CD4-positive, alpha-beta T cell (primary cell): ENCODE measurements at regions not wholly inside any gene's neighbourhood (a gene's known extent, or its start where the extent isn't known, plus 50 kb on each side); places are given as distances from the start of the nearest gene placed in this dataset.

Experiments
- ATAC-seq: fragments of 200-7000 bp; cut with Tn5 transposase; one replicate; pipeline ENCODE4 v1.10.0; 2022; ENCODE audit warnings: mild to moderate bottlenecking; ENCODE audit not compliant: poor library complexity
- CTCF ChIA-PET: fragments of 350-600 bp; sonication (Branson Sonifier 250); formaldehyde crosslinking; loops from one replicate; lab custom pipeline; 2021; ENCODE audit warnings: antibody characterized with exemption, inconsistent platforms; lab: Charles Lee
- POLR2A ChIA-PET: fragments of 350-600 bp; sonication (Branson Sonifier 250); formaldehyde crosslinking; loops from one replicate; lab custom pipeline; 2021; ENCODE audit warnings: antibody characterized with exemption, inconsistent platforms; lab: Charles Lee
- DNase-seq, 14 experiments: peaks; one replicate each; pipeline ENCODE4 v3.0.0-alpha.2; 2013 to 2020; ENCODE audit warnings: mixed read lengths in 2 of 14
- H3K27ac ChIP-seq, 2 donors: one replicate each; pipeline versions ENCODE4 v1.5.1 to v1.7.0; 2013; ENCODE audit warnings: low read length in 2 of 2, low read depth in 1 of 2, mild to moderate bottlenecking in 1 of 2
- H3K27me3 ChIP-seq, 2 experiments: 1 replicate in 1 of 2; 2 replicates in 1 of 2; pipeline versions ENCODE4 v1.6.1 to v1.7.0; 2013; ENCODE audit warnings: low read length in 2 of 2, control low read depth in 1 of 2, mild to moderate bottlenecking in 1 of 2, moderate library complexity in 1 of 2; ENCODE audit not compliant: insufficient read depth in 2 of 2, control insufficient read depth in 1 of 2
- H3K36me3 ChIP-seq: one replicate; pipeline ENCODE4 v1.6.1; 2013; ENCODE audit warnings: low read length, control low read depth; ENCODE audit not compliant: insufficient read depth
- H3K4me1 ChIP-seq: one replicate; pipeline ENCODE4 v1.6.1; 2013; ENCODE audit warnings: low read length, control low read depth; ENCODE audit not compliant: insufficient read depth
- H3K4me3 ChIP-seq: one replicate; pipeline ENCODE4 v1.5.1; 2013; ENCODE audit warnings: mild to moderate bottlenecking, low read length, moderate library complexity
- H3K9me3 ChIP-seq, 2 experiments: 1 replicate in 1 of 2; 2 replicates in 1 of 2; pipeline versions ENCODE4 v1.6.1 to v1.7.0; 2013; ENCODE audit warnings: low read length in 2 of 2, mild to moderate bottlenecking in 2 of 2, control low read depth in 1 of 2, moderate library complexity in 1 of 2; ENCODE audit not compliant: control insufficient read depth in 1 of 2, insufficient read depth in 1 of 2
- H3K27ac Mint-ChIP-seq: one replicate; pipeline ENCODE4 v1.8.0; 2020; ENCODE audit warnings: mixed read lengths
- H3K27me3 Mint-ChIP-seq: one replicate; pipeline ENCODE4 v1.8.0; 2021; ENCODE audit warnings: mixed read lengths
- H3K36me3 Mint-ChIP-seq: one replicate; pipeline ENCODE4 v1.8.0; 2021; ENCODE audit warnings: low read depth, mixed read lengths
- H3K4me1 Mint-ChIP-seq: one replicate; pipeline ENCODE4 v1.8.0; 2021; ENCODE audit warnings: low read depth, mixed read lengths
- H3K4me3 Mint-ChIP-seq: one replicate; pipeline ENCODE4 v1.8.0; 2020; ENCODE audit warnings: mild to moderate bottlenecking, mixed read lengths
- H3K9me3 Mint-ChIP-seq: one replicate; pipeline ENCODE4 v1.8.0; 2020; ENCODE audit warnings: mixed read lengths
- CTCF ChIP-seq: fragments of 200-600 bp; IDR thresholded peaks from one replicate; pipeline ENCODE4 v1.8.0; 2022; ENCODE audit warnings: antibody characterized with exemption, mild to moderate bottlenecking
- intact Hi-C, 2 experiments: fragments of 100-400 bp; cut with DNase I in 1 of 2; cut with micrococcal nuclease in 1 of 2; formaldehyde crosslinking; loops; one replicate each; pipeline versions ENCODE4 v1.15.1 to v1.9.0; 2023 to 2025; cut with DNase I, micrococcal nuclease

GRCh38 chr9:7234144-7234543 is 476.4 kb downstream of the KDM4C start:
- Histone ChIP-seq H3K9me3 (no peaks in the 10 kb centered on the region), H3K36me3 (no peaks in the 10 kb centered on the region), H3K27me3 (peaks cover 0 to 2% of the 10 kb centered on the region in 2 experiments), H3K4me3 (no peak overlapping the region), H3K27ac (no peak overlapping the region), H3K4me1 (no peaks in the 10 kb centered on the region)
- no peak overlapping the region for H3K27ac Mint-ChIP-seq
- H3K4me3 Mint-ChIP-seq = no peak overlapping the region
- intact Hi-C loops = no loop called here
- H3K27me3 Mint-ChIP-seq = peaks cover 11% of the 10 kb centered on the region
- H3K9me3 Mint-ChIP-seq = no peaks in the 10 kb centered on the region
- H3K4me1 Mint-ChIP-seq = no peaks in the 10 kb centered on the region
- no peak for TF ChIP-seq CTCF
- POLR2A ChIA-PET = interaction anchor here (0.7 kb wide), 1 partner anchor 13 kb away, joined by 3 read pairs; no protein-coding TSS in a partner anchor
- ATAC-seq (no peak), DNase-seq (peak in 3 of 14 experiments; percentile 4 to 21 (median 10))
- CTCF ChIA-PET = interaction anchor here (1.1 to 1.2 kb wide), 2 partner anchors 9 to 17 kb away, joined by 3 to 5 read pairs; no protein-coding TSS in a partner anchor
- no peaks in the 10 kb centered on the region for H3K36me3 Mint-ChIP-seq

- peaks cover 14% of the 10 kb centered on the region for H3K4me1 Mint-ChIP-seq
- H3K36me3 Mint-ChIP-seq = no peaks in the 10 kb centered on the region
- no peak overlapping the region for H3K27ac ChIP-seq
- peaks cover 11% of the 10 kb centered on the region for H3K27me3 Mint-ChIP-seq
- DNase-seq = no peak
- peaks cover 3% of the 10 kb centered on the region for H3K4me1 ChIP-seq
- no peak for TF ChIP-seq CTCF
- H3K27me3 ChIP-seq = peaks cover 0 to 5% of the 10 kb centered on the region in 2 experiments
- intact Hi-C loops = no loop called here
- no peaks in the 10 kb centered on the region for H3K36me3 ChIP-seq
- ChIA-PET POLR2A (no interaction called here), CTCF (interaction anchor here (1.4 kb wide), 1 partner anchor 10 kb away, joined by 4 read pairs; no protein-coding TSS in a partner anchor)
- no peak for ATAC-seq
- no peaks in the 10 kb centered on the region for H3K9me3 Mint-ChIP-seq
- no peak overlapping the region for H3K4me3 Mint-ChIP-seq
- H3K27ac Mint-ChIP-seq = no peak overlapping the region
- H3K9me3 ChIP-seq = no peaks in the 10 kb centered on the region
- H3K4me3 ChIP-seq = no peak overlapping the region
These were observed 471.8 kb downstream of the KDM4C start for GRCh38 chr9:7229571-7229970.

GRCh38 chr9:7228726-7229125 is 471.0 kb downstream of the KDM4C start:
- Histone ChIP-seq H3K36me3 (no peaks in the 10 kb centered on the region), H3K27ac (no peak overlapping the region), H3K27me3 (peaks cover 0 to 5% of the 10 kb centered on the region in 2 experiments), H3K9me3 (no peaks in the 10 kb centered on the region), H3K4me3 (no peak overlapping the region), H3K4me1 (peaks cover 3% of the 10 kb centered on the region)
- DNase-seq (no peak), ATAC-seq (no peak)
- Mint-ChIP-seq H3K9me3 (no peaks in the 10 kb centered on the region), H3K27ac (no peak overlapping the region), H3K4me1 (peaks cover 14% of the 10 kb centered on the region), H3K4me3 (no peak overlapping the region), H3K27me3 (peaks cover 11% of the 10 kb centered on the region), H3K36me3 (no peaks in the 10 kb centered on the region)
- no peak for TF ChIP-seq CTCF
- intact Hi-C loops = no loop called here
- ChIA-PET POLR2A (no interaction called here), CTCF (interaction anchor here (1.4 kb wide), 1 partner anchor 11 kb away, joined by 4 read pairs; no protein-coding TSS in a partner anchor)
